ENCODE measurements at regions not wholly inside any gene's neighbourhood (a gene's known extent, or its start where the extent isn't known, plus 50 kb on each side); places are given as distances from the start of the nearest gene placed in this dataset.

DNA sequence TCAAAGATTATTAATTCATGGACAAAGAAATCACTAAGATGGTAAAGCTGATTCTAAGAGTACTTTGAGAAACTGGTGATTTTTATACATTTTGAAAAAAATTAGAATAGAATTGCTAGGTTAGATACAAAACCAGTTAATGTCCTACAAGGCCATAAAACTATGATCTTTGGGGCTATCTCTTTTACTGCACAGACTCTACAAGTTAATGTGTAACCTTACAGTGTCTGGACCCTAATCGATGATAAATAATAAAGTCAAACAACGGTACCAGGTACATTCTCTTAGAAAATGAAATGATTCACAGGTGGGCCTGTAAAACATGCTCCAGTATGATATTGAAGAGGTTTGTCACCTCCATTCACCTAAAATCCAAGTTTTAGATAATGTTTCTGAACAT is 199.8 kb upstream of the LYZL1 start:
- no peaks in the 10 kb centered on the region for H3K9me3 Mint-ChIP-seq
- H3K27me3 Mint-ChIP-seq (ENCODE audit: low read depth) = peaks cover 3% of the 10 kb centered on the region
- no peaks in the 10 kb centered on the region for H3K4me1 Mint-ChIP-seq (ENCODE audit: low read depth)
- H3K27ac Mint-ChIP-seq = no peak overlapping the region
- no peaks in the 10 kb centered on the region for H3K36me3 Mint-ChIP-seq (ENCODE audit: low read depth)
- no peak overlapping the region for H3K4me3 Mint-ChIP-seq
- no peak for DNase-seq (ENCODE audit: low spot score)

DNA sequence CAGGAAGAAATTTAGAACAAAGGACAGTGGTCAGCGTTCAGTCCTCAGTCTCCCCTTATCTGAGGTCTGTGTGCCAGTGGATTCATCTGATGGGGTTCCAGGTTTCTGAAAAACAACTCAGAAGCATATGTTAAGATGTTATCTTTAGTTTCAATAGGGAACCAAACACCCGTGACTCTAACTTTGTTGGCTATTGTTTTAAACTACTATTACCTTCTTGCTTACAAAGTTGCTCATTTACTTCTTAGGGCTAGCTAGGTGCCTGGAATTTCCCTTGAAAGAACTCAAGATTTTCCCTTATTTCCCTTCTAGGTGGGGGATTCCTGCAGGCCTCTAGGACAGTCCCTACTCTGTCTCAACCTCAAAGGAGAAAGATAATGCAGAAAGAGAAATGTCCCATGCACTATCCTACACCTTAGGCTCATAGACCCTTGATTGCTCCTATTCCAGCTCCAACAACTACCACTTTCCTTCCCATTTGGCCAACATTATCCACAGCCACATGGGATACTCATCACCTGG is 192.5 kb upstream of the LYZL1 start:
- Mint-ChIP-seq H3K4me3 (no peak overlapping the region), H3K27me3 (ENCODE audit: low read depth) (no peaks in the 10 kb centered on the region), H3K4me1 (ENCODE audit: low read depth) (no peaks in the 10 kb centered on the region), H3K9me3 (peaks cover 3% of the 10 kb centered on the region), H3K36me3 (ENCODE audit: low read depth) (no peaks in the 10 kb centered on the region), H3K27ac (no peak overlapping the region)
- DNase-seq (ENCODE audit: low spot score) = no peak

DNA sequence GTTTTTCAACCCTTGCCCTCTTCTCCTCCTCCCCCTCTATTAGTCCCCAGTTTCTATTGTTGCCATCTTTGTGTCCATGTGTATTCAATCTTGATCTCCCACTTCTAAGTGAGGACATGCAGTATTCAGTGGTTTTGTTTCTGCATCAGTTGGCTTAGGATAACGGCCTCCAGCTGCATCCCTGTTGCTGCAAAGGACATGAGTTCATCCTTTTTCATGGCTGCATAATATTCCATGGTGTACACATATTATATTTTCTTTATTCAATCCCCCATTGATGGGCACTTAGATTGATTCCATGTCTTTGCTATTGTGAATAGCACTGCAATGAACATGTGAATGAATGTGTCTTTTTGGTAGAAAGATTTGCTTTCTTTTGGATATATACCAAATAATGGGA is 190.4 kb upstream of the LYZL1 start:
- no peak for DNase-seq (ENCODE audit: low spot score)

DNA sequence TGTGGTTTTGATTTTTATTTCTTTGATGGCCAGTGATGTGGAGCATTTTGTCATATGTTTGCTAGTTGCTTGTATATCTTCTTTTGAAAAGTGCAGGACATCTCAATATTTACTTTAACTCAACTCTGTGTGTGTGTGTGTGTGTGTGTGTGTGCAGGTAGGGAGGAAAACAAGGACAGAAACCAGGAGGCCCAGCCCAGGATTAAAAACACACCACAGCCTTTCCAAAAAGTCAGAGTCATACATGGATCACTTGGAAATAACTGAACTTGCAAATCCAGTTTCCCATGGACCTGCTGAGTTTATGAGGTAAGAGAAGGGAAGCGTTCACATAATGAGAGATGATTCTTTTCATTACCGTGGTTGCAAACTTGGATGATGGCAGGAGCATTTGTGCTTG is 189.9 kb upstream of the LYZL1 start:
- H3K4me3 Mint-ChIP-seq = no peak overlapping the region
- DNase-seq (ENCODE audit: low spot score) = no peak
- no peak overlapping the region for H3K27ac Mint-ChIP-seq
- H3K27me3 Mint-ChIP-seq (ENCODE audit: low read depth) = no peaks in the 10 kb centered on the region
- no peaks in the 10 kb centered on the region for H3K36me3 Mint-ChIP-seq (ENCODE audit: low read depth)
- no peaks in the 10 kb centered on the region for H3K4me1 Mint-ChIP-seq (ENCODE audit: low read depth)
- H3K9me3 Mint-ChIP-seq = peaks cover 3% of the 10 kb centered on the region

More for the DNA sequence above, 190.4 kb upstream of the LYZL1 start:
- H3K9me3 Mint-ChIP-seq = peaks cover 3% of the 10 kb centered on the region
- no peaks in the 10 kb centered on the region for H3K36me3 Mint-ChIP-seq (ENCODE audit: low read depth)
- no peak overlapping the region for H3K27ac Mint-ChIP-seq
- no peaks in the 10 kb centered on the region for H3K27me3 Mint-ChIP-seq (ENCODE audit: low read depth)
- H3K4me1 Mint-ChIP-seq (ENCODE audit: low read depth) = no peaks in the 10 kb centered on the region
- no peak overlapping the region for H3K4me3 Mint-ChIP-seq

DNA sequence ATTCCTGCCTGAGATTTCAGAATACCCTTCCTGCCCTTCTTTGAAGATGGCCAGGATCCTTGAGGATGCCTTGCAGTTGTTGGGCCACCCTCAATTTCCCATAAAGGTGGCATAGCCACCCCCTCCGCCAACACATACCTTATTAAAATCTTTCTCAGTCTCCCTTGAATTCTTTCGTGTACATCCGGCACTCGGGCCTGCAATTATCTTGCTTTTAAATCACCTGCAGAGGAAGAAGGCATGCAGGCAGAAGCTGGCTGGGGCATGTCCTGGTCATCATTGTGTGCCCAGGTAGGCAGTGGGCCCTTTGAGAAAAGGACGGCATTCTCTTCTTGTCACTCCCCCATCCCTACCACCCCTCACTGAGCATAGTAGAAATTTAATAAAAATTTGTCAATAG is 189.5 kb upstream of the LYZL1 start:
- H3K4me3 Mint-ChIP-seq = no peak overlapping the region
- no peaks in the 10 kb centered on the region for H3K36me3 Mint-ChIP-seq (ENCODE audit: low read depth)
- DNase-seq (ENCODE audit: low spot score) = no peak
- no peaks in the 10 kb centered on the region for H3K27me3 Mint-ChIP-seq (ENCODE audit: low read depth)
- no peaks in the 10 kb centered on the region for H3K4me1 Mint-ChIP-seq (ENCODE audit: low read depth)
- no peak overlapping the region for H3K27ac Mint-ChIP-seq
- H3K9me3 Mint-ChIP-seq = peaks cover 3% of the 10 kb centered on the region

DNA sequence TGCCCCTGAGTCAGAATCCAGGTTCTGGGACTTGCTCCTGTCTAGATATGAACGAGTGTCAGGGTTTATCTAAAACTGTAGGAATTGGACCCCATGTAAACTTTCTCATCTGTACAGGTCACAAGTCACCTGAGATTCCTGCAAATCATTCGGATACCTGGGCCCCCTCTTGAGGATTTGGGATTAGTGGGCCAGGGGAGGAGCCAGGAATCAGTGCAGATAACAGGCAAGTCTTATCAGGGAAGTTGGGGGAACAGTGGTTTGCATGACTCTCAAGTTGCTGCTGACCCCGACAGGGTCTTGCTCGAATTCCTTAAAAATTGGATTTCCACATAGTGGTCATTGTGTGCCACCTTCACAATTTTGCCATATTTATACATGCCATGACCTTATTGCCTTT is 188.4 kb upstream of the LYZL1 start:
- Mint-ChIP-seq H3K4me3 (no peak overlapping the region), H3K36me3 (ENCODE audit: low read depth) (no peaks in the 10 kb centered on the region), H3K9me3 (peaks cover 3% of the 10 kb centered on the region), H3K27ac (no peak overlapping the region), H3K27me3 (ENCODE audit: low read depth) (no peaks in the 10 kb centered on the region), H3K4me1 (ENCODE audit: low read depth) (no peaks in the 10 kb centered on the region)
- no peak for DNase-seq (ENCODE audit: low spot score)

DNA sequence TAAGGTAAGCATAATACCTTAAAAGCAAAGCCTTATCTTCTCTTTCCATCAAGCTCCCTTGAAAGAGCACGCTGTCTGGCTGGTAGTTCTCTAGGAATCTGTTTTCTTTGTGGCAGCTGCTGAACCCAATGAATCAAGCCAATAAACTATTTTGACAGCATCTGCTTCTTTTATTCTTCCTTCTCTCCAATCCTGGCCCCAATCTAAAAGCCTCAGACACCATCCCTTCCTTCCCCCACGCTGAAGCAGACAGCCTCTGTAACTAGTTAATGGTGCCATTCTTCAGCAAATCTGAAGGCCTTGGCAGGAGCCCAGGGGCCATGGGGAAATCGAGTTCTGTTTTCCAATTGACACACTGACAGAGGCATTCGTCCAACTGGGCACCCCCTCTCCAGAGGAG is 186.6 kb upstream of the LYZL1 start:
- Mint-ChIP-seq H3K27ac (no peak overlapping the region), H3K4me1 (ENCODE audit: low read depth) (peaks cover 3% of the 10 kb centered on the region), H3K9me3 (peaks cover 3% of the 10 kb centered on the region), H3K27me3 (ENCODE audit: low read depth) (no peaks in the 10 kb centered on the region), H3K4me3 (no peak overlapping the region), H3K36me3 (ENCODE audit: low read depth) (no peaks in the 10 kb centered on the region)
- no peak for DNase-seq (ENCODE audit: low spot score)

DNA sequence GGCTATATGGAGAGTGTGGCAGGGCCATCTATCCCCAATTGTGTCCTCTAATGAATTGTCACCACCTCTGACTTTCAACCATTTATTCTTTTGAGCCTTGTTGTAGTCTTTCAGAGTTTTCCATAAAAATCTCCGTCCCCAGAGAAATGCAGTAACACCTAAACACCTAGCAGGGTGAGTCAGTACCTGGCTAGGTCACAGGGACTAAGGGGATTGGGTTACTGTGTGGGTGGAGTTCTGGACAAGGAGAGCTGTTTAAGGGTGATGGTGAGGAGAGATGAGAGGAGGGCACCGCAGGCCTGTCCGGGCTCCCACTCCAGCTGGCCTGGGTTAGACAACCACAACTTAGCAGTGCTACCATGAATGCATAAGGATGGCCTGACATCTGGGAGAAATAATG is 186.2 kb upstream of the LYZL1 start:
- H3K4me1 Mint-ChIP-seq (ENCODE audit: low read depth) = peaks cover 3% of the 10 kb centered on the region
- DNase-seq (ENCODE audit: low spot score) = no peak
- H3K27ac Mint-ChIP-seq = no peak overlapping the region
- no peaks in the 10 kb centered on the region for H3K27me3 Mint-ChIP-seq (ENCODE audit: low read depth)
- H3K4me3 Mint-ChIP-seq = no peak overlapping the region
- peaks cover 3% of the 10 kb centered on the region for H3K9me3 Mint-ChIP-seq
- no peaks in the 10 kb centered on the region for H3K36me3 Mint-ChIP-seq (ENCODE audit: low read depth)

DNA sequence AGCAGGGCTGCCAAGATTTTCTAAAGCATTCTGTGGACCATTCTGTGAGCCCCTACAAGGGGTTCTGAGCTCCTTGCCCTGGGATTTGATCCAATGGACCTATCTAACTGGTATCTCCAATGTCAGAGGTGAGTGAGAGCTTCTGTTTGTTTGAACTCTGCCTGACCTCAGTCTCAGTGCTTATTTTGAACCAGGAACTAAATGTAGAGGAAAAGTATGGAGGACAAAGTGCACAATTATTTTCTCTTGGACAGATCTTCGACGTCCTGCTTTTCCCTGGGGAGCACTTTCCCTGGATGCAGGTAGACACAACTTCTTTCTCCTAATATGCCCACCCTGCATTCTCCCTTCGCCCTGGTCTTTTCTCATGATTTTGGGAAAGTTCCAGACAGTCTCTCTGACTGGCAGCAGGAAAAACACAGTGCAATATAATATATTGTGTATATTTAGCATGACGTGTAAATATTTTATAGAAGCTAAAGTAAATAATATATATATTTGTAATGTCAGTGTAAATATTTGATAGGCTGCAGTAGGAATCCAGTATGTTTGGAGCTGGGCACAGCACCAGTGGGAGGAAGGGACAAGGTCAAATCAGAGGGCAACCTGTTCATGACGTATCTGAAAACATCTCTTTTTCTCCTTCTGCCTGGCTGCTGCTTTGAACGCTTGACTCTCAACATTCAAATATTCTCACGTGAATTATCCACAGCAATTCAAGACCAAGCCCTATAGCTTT is 184.0 kb upstream of the LYZL1 start:
- Mint-ChIP-seq H3K27ac (no peak overlapping the region), H3K4me1 (ENCODE audit: low read depth) (peaks cover 3% of the 10 kb centered on the region), H3K27me3 (ENCODE audit: low read depth) (no peaks in the 10 kb centered on the region), H3K36me3 (ENCODE audit: low read depth) (no peaks in the 10 kb centered on the region), H3K4me3 (no peak overlapping the region), H3K9me3 (no peaks in the 10 kb centered on the region)
- DNase-seq (ENCODE audit: low spot score) = no peak

DNA sequence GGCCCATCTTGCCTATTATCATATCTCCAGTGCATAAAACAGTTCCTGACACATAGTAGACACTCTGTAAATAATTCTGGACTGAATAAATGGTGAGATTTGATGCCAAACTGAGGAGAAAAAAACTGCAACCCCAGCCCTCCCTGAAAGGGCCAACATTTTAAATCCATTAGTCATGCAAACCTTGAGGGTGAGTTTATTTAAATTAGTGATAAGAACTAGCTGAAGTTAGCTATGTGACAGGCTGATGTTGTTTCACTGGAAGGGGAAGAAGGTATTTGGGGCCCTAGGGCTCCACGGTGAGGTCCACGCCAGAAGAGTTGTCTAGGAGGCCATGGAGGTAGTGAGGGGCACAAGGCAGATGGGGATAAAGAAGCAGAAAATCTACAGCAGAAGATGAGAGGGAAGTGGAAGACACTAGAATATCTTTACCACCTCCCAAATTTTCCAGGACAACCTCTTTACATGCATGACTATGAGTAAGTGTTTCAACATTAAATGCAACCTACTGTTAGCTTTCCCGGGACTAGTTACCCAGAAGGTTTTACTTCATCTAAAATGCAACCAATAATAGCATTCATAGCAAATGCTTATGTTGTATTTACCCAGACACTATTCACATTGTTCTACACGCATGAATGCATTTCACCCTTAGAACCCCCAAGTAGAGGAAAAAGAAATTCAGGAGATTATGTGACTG is 183.2 kb upstream of the LYZL1 start:
- Mint-ChIP-seq H3K36me3 (ENCODE audit: low read depth) (no peaks in the 10 kb centered on the region), H3K27me3 (ENCODE audit: low read depth) (no peaks in the 10 kb centered on the region), H3K27ac (no peak overlapping the region), H3K4me1 (ENCODE audit: low read depth) (peaks cover 3% of the 10 kb centered on the region), H3K9me3 (no peaks in the 10 kb centered on the region), H3K4me3 (no peak overlapping the region)
- no peak for DNase-seq (ENCODE audit: low spot score)

DNA sequence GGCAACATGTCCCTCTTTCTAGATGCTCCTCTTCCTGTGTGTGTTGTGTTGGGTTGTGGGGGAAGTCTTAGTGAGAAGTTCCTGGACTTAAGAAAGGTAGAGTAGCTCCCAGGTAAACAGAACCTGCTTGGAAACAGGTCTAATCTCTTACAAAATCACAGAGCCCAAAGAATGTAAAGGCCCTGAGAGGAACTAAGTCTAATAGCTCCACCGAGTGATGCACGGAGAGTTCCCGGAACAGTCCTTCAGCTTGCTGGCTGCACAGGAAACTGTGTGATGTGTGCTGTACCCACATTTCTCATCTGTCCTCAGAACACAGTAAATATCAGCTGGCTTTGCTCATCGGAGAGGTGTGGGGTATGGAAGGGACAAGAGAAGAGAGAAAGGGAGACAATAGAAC is 182.6 kb upstream of the LYZL1 start:
- no peak overlapping the region for H3K4me3 Mint-ChIP-seq
- H3K36me3 Mint-ChIP-seq (ENCODE audit: low read depth) = no peaks in the 10 kb centered on the region
- H3K27me3 Mint-ChIP-seq (ENCODE audit: low read depth) = no peaks in the 10 kb centered on the region
- DNase-seq (ENCODE audit: low spot score) = no peak
- no peak overlapping the region for H3K27ac Mint-ChIP-seq
- no peaks in the 10 kb centered on the region for H3K9me3 Mint-ChIP-seq
- peaks cover 3% of the 10 kb centered on the region for H3K4me1 Mint-ChIP-seq (ENCODE audit: low read depth)

DNA sequence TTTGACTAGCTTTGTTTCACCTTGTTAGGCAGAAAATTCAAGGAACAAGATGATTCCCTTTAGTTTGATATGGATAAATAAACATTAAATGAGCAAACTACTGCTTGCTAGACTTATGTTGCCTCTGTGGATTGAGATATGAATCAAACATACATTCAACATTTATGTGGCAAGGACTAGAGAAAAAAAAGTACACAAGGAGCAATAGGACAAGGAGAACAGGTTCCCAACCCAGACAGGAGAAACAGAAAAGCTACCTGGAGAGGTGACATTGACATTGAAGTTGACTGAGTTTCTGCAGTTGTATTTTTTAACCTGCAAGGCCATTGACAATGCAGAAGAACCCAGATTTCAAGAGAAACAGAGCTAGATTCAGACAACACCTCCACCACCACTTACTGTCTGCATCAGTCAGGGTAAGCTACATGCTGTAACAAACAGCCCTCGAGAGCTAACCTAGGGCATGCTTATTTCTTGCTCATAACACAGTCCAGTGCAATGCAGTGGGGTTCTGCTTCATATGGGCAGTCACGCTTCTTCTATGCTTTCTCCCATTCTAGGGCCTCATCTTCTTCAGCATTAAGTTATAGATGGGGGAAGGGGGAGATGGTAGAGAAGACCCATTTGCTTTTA is 180.9 kb upstream of the LYZL1 start:
- Mint-ChIP-seq H3K4me1 (ENCODE audit: low read depth) (peaks cover 3% of the 10 kb centered on the region), H3K27ac (no peak overlapping the region), H3K9me3 (no peaks in the 10 kb centered on the region), H3K27me3 (ENCODE audit: low read depth) (no peaks in the 10 kb centered on the region), H3K4me3 (no peak overlapping the region), H3K36me3 (ENCODE audit: low read depth) (no peaks in the 10 kb centered on the region)
- no peak for DNase-seq (ENCODE audit: low spot score)

DNA sequence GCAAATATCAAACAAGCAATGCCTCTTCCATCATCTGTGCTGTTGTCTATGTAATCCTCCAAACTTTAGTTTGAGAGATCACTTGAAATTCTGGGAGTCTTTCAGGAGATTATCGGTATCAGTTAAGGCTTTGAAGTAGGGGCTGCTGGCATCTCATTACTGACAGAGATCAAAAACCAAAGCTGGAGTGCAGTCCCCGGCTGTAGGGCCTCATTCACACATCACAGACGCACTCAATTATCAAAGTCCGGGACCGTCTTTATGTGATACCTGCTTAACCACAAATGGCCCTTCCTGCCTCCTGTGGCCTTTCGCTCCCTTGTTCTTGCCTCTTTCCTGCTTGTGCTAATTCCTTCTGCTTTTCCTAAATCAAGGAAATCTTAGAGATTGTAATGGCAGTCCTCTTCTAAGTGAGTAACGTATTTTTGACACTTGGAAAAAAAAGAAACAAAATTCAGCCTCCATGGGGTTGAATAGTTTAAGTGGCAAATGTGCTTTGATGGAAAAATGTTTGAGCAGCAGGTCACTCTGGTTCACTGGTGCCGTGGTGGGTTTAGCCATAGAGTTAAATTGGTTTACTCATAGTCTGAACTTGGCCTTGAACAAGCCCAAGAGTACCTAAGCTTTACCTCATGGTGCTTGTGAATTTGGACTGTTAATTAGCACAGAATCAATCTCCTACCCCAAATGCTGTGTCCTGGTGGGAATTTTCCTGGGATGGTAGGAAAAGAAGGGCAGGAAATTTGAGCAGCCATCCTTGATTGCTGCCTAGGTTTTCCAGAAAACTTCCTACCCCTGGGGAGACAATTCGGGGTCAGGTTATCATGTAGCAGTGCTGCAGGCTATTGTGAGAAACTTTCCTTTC is 178.9 kb upstream of the LYZL1 start:
- no peaks in the 10 kb centered on the region for H3K36me3 Mint-ChIP-seq (ENCODE audit: low read depth)
- peaks cover 3% of the 10 kb centered on the region for H3K4me1 Mint-ChIP-seq (ENCODE audit: low read depth)
- H3K27me3 Mint-ChIP-seq (ENCODE audit: low read depth) = no peaks in the 10 kb centered on the region
- H3K9me3 Mint-ChIP-seq = no peaks in the 10 kb centered on the region
- no peak overlapping the region for H3K27ac Mint-ChIP-seq
- DNase-seq (ENCODE audit: low spot score) = no peak
- H3K4me3 Mint-ChIP-seq = no peak overlapping the region

Data from T-helper 2 cell treated with Interferon-gamma antibody and Interleukin-4, amounts not matched to agents 5 μg/mL and 100 μg/mL, for 36 hours (primary cell).